ENCODE measurements at regions not wholly inside any gene's neighbourhood (a gene's known extent, or its start where the extent isn't known, plus 50 kb on each side); places are given as distances from the start of the nearest gene placed in this dataset.

GRCh38 chr13:61833228-61833627 is 417.6 kb upstream of the PCDH20 start:
- Histone ChIP-seq H3K27ac (ENCODE audit: low read length) (no peak overlapping the region), H3K4me3 (ENCODE audit: low read length) (no peak overlapping the region), H3K4me2 (ENCODE audit: low read depth, low read length) (no peak overlapping the region), H2AFZ (ENCODE audit: low read length) (no peak overlapping the region), H3F3A (ENCODE audit: insufficient read depth, low read length) (no peaks in the 10 kb centered on the region), H3K9me2 (replicated peaks; ENCODE audit: insufficient read depth, low read length) (no peaks in the 10 kb centered on the region), H3K9ac (ENCODE audit: low read length) (no peak overlapping the region), H3K4me1 (ENCODE audit: low read length) (no peaks in the 10 kb centered on the region), H4K20me1 (ENCODE audit: insufficient read depth, low read length) (no peaks in the 10 kb centered on the region), H3K79me2 (ENCODE audit: low read length) (no peaks in the 10 kb centered on the region), H3K27me3 (replicated peaks; ENCODE audit: insufficient read depth, low read length) (no peaks in the 10 kb centered on the region), H3K9me3 (replicated peaks; ENCODE audit: insufficient read depth, low read length) (no peaks in the 10 kb centered on the region), H3K36me3 (replicated peaks; ENCODE audit: insufficient read depth, low read length) (no peaks in the 10 kb centered on the region)
- no peak for DNase-seq
- TF ChIP-seq EZH2 (optimal IDR thresholded peaks at IDR 0.05; ENCODE audit: low read depth, low read length), result no peak
- no peak for TF ChIP-seq CTCF (IDR thresholded peaks at IDR 0.05; ENCODE audit: low read length)

- Histone ChIP-seq H3K9me2 (replicated peaks; ENCODE audit: insufficient read depth, low read length) (no peaks in the 10 kb centered on the region), H3K79me2 (ENCODE audit: low read length) (no peaks in the 10 kb centered on the region), H3K27me3 (replicated peaks; ENCODE audit: insufficient read depth, low read length) (no peaks in the 10 kb centered on the region), H3K4me1 (ENCODE audit: low read length) (no peaks in the 10 kb centered on the region), H3K9ac (ENCODE audit: low read length) (no peak overlapping the region), H3K9me3 (replicated peaks; ENCODE audit: insufficient read depth, low read length) (no peaks in the 10 kb centered on the region), H3F3A (ENCODE audit: insufficient read depth, low read length) (no peaks in the 10 kb centered on the region), H3K27ac (ENCODE audit: low read length) (no peak overlapping the region), H3K4me3 (ENCODE audit: low read length) (no peak overlapping the region), H2AFZ (ENCODE audit: low read length) (no peak overlapping the region), H4K20me1 (ENCODE audit: insufficient read depth, low read length) (no peaks in the 10 kb centered on the region), H3K4me2 (ENCODE audit: low read depth, low read length) (no peak overlapping the region), H3K36me3 (replicated peaks; ENCODE audit: insufficient read depth, low read length) (no peaks in the 10 kb centered on the region)
- no peak for DNase-seq
- no peak for TF ChIP-seq EZH2phosphoT487 (IDR thresholded peaks at IDR 0.05; ENCODE audit: low read length)
- TF ChIP-seq EZH2 (optimal IDR thresholded peaks at IDR 0.05; ENCODE audit: low read depth, low read length), result no peak
- TF ChIP-seq CTCF (IDR thresholded peaks at IDR 0.05; ENCODE audit: low read length), result no peak
These were observed 415.4 kb upstream of the PCDH20 start for GRCh38 chr13:61831026-61831425.

- H3K9ac ChIP-seq (ENCODE audit: low read length), result no peak overlapping the region
- no peak overlapping the region for H3K4me3 ChIP-seq (ENCODE audit: low read length)
- TF ChIP-seq EZH2 (optimal IDR thresholded peaks at IDR 0.05; ENCODE audit: low read depth, low read length) (no peak), EZH2phosphoT487 (IDR thresholded peaks at IDR 0.05; ENCODE audit: low read length) (no peak), CTCF (IDR thresholded peaks at IDR 0.05; ENCODE audit: low read length) (no peak)
- no peak overlapping the region for H3K27ac ChIP-seq (ENCODE audit: low read length)
- no peak overlapping the region for H2AFZ ChIP-seq (ENCODE audit: low read length)
- no peak for DNase-seq
- no peaks in the 10 kb centered on the region for H4K20me1 ChIP-seq (ENCODE audit: insufficient read depth, low read length)
- H3K4me2 ChIP-seq (ENCODE audit: low read depth, low read length), result no peak overlapping the region
- H3K9me2 ChIP-seq (replicated peaks; ENCODE audit: insufficient read depth, low read length), result no peaks in the 10 kb centered on the region
- no peaks in the 10 kb centered on the region for H3K4me1 ChIP-seq (ENCODE audit: low read length)
- H3K27me3 ChIP-seq (replicated peaks; ENCODE audit: insufficient read depth, low read length), result no peaks in the 10 kb centered on the region
- H3K79me2 ChIP-seq (ENCODE audit: low read length), result no peaks in the 10 kb centered on the region
- no peaks in the 10 kb centered on the region for H3K36me3 ChIP-seq (replicated peaks; ENCODE audit: insufficient read depth, low read length)
- no peaks in the 10 kb centered on the region for H3F3A ChIP-seq (ENCODE audit: insufficient read depth, low read length)
- H3K9me3 ChIP-seq (replicated peaks; ENCODE audit: insufficient read depth, low read length), result no peaks in the 10 kb centered on the region
These were observed 414.8 kb upstream of the PCDH20 start for GRCh38 chr13:61830475-61830874.

All from MM.1S (cell line).